Mesenchymal stem cell (in vitro differentiated cells and primary cell): ENCODE measurements at regions not wholly inside any gene's neighbourhood (a gene's known extent, or its start where the extent isn't known, plus 50 kb on each side); places are given as distances from the start of the nearest gene placed in this dataset.
A peak's percentile ranks its signal among the peaks of the same experiment; 100 is the strongest.

Source experiments
- DNase-seq: peaks from one replicate; pipeline ENCODE4 v3.0.0-alpha.2; 2013
- H2AFZ ChIP-seq: one replicate; pipeline ENCODE4 v1.6.1; 2013; ENCODE audit warnings: low read depth, mild to moderate bottlenecking, control low read depth, inconsistent platforms, low read length, moderate library complexity
- H2AK5ac ChIP-seq: 2 replicates; pipeline ENCODE4 v1.6.1; 2013; ENCODE audit warnings: low read length, moderate library complexity, mild to moderate bottlenecking, inconsistent platforms; ENCODE audit not compliant: severe bottlenecking
- H2BK120ac ChIP-seq: one replicate; pipeline ENCODE4 v1.6.1; 2013; ENCODE audit warnings: low read depth, mild to moderate bottlenecking, inconsistent platforms, low read length, moderate library complexity
- H2BK12ac ChIP-seq, 2 experiments: one replicate each; pipeline ENCODE4 v1.6.1; 2013; ENCODE audit warnings: inconsistent platforms in 2 of 2, low read length in 2 of 2, mild to moderate bottlenecking in 2 of 2, moderate library complexity in 2 of 2, control low read depth in 1 of 2
- H2BK15ac ChIP-seq: one replicate; pipeline ENCODE4 v1.6.1; 2013; ENCODE audit warnings: mild to moderate bottlenecking, low read depth, inconsistent platforms; ENCODE audit not compliant: poor library complexity, severe bottlenecking
- H2BK5ac ChIP-seq: 2 replicates; pipeline ENCODE4 v1.6.1; 2013; ENCODE audit warnings: low read depth, mild to moderate bottlenecking, low read length, control low read depth, inconsistent platforms; ENCODE audit not compliant: poor library complexity, severe bottlenecking
- H3K14ac ChIP-seq, 2 experiments: one replicate each; pipeline ENCODE4 v1.6.1; 2013; ENCODE audit warnings: inconsistent platforms in 2 of 2, low read length in 2 of 2, control low read depth in 1 of 2, mild to moderate bottlenecking in 1 of 2, moderate library complexity in 1 of 2
- H3K18ac ChIP-seq, 2 experiments: one replicate each; pipeline ENCODE4 v1.6.1; 2013; ENCODE audit warnings: inconsistent platforms in 2 of 2, low read length in 2 of 2, control low read depth in 1 of 2, low read depth in 1 of 2, mild to moderate bottlenecking in 1 of 2
- H3K23ac ChIP-seq, 2 experiments: one replicate each; pipeline ENCODE4 v1.6.1; 2013; ENCODE audit warnings: inconsistent platforms in 2 of 2, low read length in 2 of 2, mild to moderate bottlenecking in 2 of 2, moderate library complexity in 2 of 2, control low read depth in 1 of 2
- H3K27ac ChIP-seq: 2 replicates; pipeline ENCODE4 v1.5.1; 2013; ENCODE audit warnings: mild to moderate bottlenecking, moderate library complexity, low read length, control low read depth, inconsistent platforms; ENCODE audit not compliant: poor library complexity, severe bottlenecking
- H3K27me3 ChIP-seq, 2 experiments: 2 replicates each; pipeline versions ENCODE4 v1.6.1 to v1.7.0; 2013; ENCODE audit warnings: low read length in 2 of 2, mild to moderate bottlenecking in 2 of 2, moderate library complexity in 2 of 2, control low read depth in 1 of 2, inconsistent platforms in 1 of 2; ENCODE audit not compliant: control insufficient read depth in 1 of 2, insufficient read depth in 1 of 2
- H3K36me3 ChIP-seq, 2 experiments: 2 replicates each; pipeline versions ENCODE4 v1.6.1 to v1.7.0; 2013; ENCODE audit warnings: low read length in 2 of 2, control low read depth in 1 of 2, inconsistent platforms in 1 of 2, low read depth in 1 of 2, mild to moderate bottlenecking in 1 of 2; ENCODE audit not compliant: insufficient read depth in 2 of 2, control insufficient read depth in 1 of 2
- H3K4ac ChIP-seq, 2 experiments: one replicate each; pipeline ENCODE4 v1.6.1; 2013; ENCODE audit warnings: inconsistent platforms in 2 of 2, low read length in 2 of 2, mild to moderate bottlenecking in 2 of 2, moderate library complexity in 2 of 2, control low read depth in 1 of 2, low read depth in 1 of 2
- H3K4me1 ChIP-seq: 2 replicates; pipeline ENCODE4 v1.6.1; 2013; ENCODE audit warnings: low read depth, low read length, control low read depth; ENCODE audit not compliant: control insufficient read depth, insufficient read depth
- H3K4me2 ChIP-seq: 2 replicates; pipeline ENCODE4 v1.6.1; 2013; ENCODE audit warnings: low read length, mild to moderate bottlenecking, inconsistent platforms; ENCODE audit not compliant: poor library complexity, severe bottlenecking
- H3K4me3 ChIP-seq, 2 experiments: 2 replicates each; pipeline versions ENCODE4 v1.5.1 to v1.7.0; 2013; ENCODE audit warnings: low read length in 2 of 2, mild to moderate bottlenecking in 2 of 2, control low read depth in 1 of 2, low read depth in 1 of 2; ENCODE audit not compliant: insufficient read depth in 1 of 2
- H3K79me1 ChIP-seq: replicated peaks from 2 replicates; pipeline ENCODE4 v1.6.1; 2013; ENCODE audit warnings: mild to moderate bottlenecking, control low read depth, low read length, inconsistent platforms; ENCODE audit not compliant: poor library complexity, severe bottlenecking
- H3K9ac ChIP-seq: 2 replicates; pipeline ENCODE4 v1.7.0; 2013; ENCODE audit warnings: mild to moderate bottlenecking, low read length, moderate library complexity
- H3K9me3 ChIP-seq: 2 replicates; pipeline ENCODE4 v1.7.0; 2013; ENCODE audit warnings: mild to moderate bottlenecking, low read length; ENCODE audit not compliant: control insufficient read depth
- H4K8ac ChIP-seq: one replicate; pipeline ENCODE4 v1.6.1; 2013; ENCODE audit warnings: inconsistent platforms, mild to moderate bottlenecking, low read length, moderate library complexity
- H4K91ac ChIP-seq: one replicate; pipeline ENCODE4 v1.6.1; 2013; ENCODE audit warnings: mild to moderate bottlenecking, low read length, inconsistent platforms
- WGBS: methylation state at CpG from one replicate; pipeline ENCODE4 v1.1.7; 2013; ENCODE audit warnings: mixed read lengths; 5-methylcytosine and 5-hydroxymethylcytosine counted together

- H4K91ac ChIP-seq = no peak overlapping the region
- no peak overlapping the region for H3K4me2 ChIP-seq
- DNase-seq = no peak
- peaks cover 11% of the 10 kb centered on the region for H3K9me3 ChIP-seq
- no peak overlapping the region for H2AK5ac ChIP-seq
- no peak overlapping the region for H3K23ac ChIP-seq
- H2BK15ac ChIP-seq = no peak overlapping the region
- H3K4me3 ChIP-seq = no peak overlapping the region
- H3K4ac ChIP-seq = no peak overlapping the region
- H4K8ac ChIP-seq = no peak overlapping the region
- H3K9ac ChIP-seq = no peak overlapping the region
- H3K27me3 ChIP-seq = no peaks in the 10 kb centered on the region
- H2AFZ ChIP-seq = no peak overlapping the region
- H2BK12ac ChIP-seq = no peak overlapping the region
- H3K79me1 ChIP-seq = no peaks in the 10 kb centered on the region
- no peak overlapping the region for H3K14ac ChIP-seq
- no peak overlapping the region for H3K18ac ChIP-seq
- H2BK5ac ChIP-seq = no peak overlapping the region
- H3K36me3 ChIP-seq = no peaks in the 10 kb centered on the region
- no peaks in the 10 kb centered on the region for H3K4me1 ChIP-seq
- H2BK120ac ChIP-seq = no peak overlapping the region
- no peak overlapping the region for H3K27ac ChIP-seq
- 89% methylated on average over 3 of the region's 5 CpGs for WGBS
Observed at GRCh38 chr11:109221190-109221589, 200.8 kb upstream of the C11orf87 start.

GRCh38 chr11:109222761-109223160 lies 199.2 kb upstream of the C11orf87 start:
- no peak overlapping the region for H4K91ac ChIP-seq
- no peak overlapping the region for H3K4me3 ChIP-seq
- no peak overlapping the region for H3K14ac ChIP-seq
- no peak for DNase-seq
- H2AFZ ChIP-seq = no peak overlapping the region
- H3K27me3 ChIP-seq = no peaks in the 10 kb centered on the region
- no peak overlapping the region for H2BK12ac ChIP-seq
- no peak overlapping the region for H2BK5ac ChIP-seq
- no peaks in the 10 kb centered on the region for H3K4me1 ChIP-seq
- no peak overlapping the region for H2AK5ac ChIP-seq
- H3K18ac ChIP-seq = no peak overlapping the region
- H3K23ac ChIP-seq = no peak overlapping the region
- no peaks in the 10 kb centered on the region for H3K79me1 ChIP-seq
- no peak overlapping the region for H3K4me2 ChIP-seq
- H2BK120ac ChIP-seq = no peak overlapping the region
- no peak overlapping the region for H3K9ac ChIP-seq
- WGBS = 86% methylated on average over 1 of the region's 2 CpGs
- no peak overlapping the region for H2BK15ac ChIP-seq
- no peaks in the 10 kb centered on the region for H3K36me3 ChIP-seq
- no peak overlapping the region for H3K27ac ChIP-seq
- H4K8ac ChIP-seq = no peak overlapping the region
- no peak overlapping the region for H3K4ac ChIP-seq
- peaks cover 8% of the 10 kb centered on the region for H3K9me3 ChIP-seq

- no peak overlapping the region for H3K9ac ChIP-seq
- no peak for DNase-seq
- peaks cover 8% of the 10 kb centered on the region for H3K9me3 ChIP-seq
- no peaks in the 10 kb centered on the region for H3K27me3 ChIP-seq
- H3K18ac ChIP-seq = no peak overlapping the region
- H2BK120ac ChIP-seq = no peak overlapping the region
- no peaks in the 10 kb centered on the region for H3K4me1 ChIP-seq
- H3K23ac ChIP-seq = no peak overlapping the region
- no peak overlapping the region for H2BK12ac ChIP-seq
- no peak overlapping the region for H3K4me3 ChIP-seq
- H2AFZ ChIP-seq = no peak overlapping the region
- H3K14ac ChIP-seq = no peak overlapping the region
- H4K91ac ChIP-seq = no peak overlapping the region
- no peak overlapping the region for H3K4me2 ChIP-seq
- no peak overlapping the region for H3K27ac ChIP-seq
- no peaks in the 10 kb centered on the region for H3K36me3 ChIP-seq
- no peak overlapping the region for H2AK5ac ChIP-seq
- no peak overlapping the region for H4K8ac ChIP-seq
- H3K79me1 ChIP-seq = no peaks in the 10 kb centered on the region
- no peak overlapping the region for H3K4ac ChIP-seq
- no peak overlapping the region for H2BK15ac ChIP-seq
- no peak overlapping the region for H2BK5ac ChIP-seq
Observed at GRCh38 chr11:109223451-109223850, 198.5 kb upstream of the C11orf87 start.

- Histone ChIP-seq H3K14ac (no peak overlapping the region), H3K27ac (no peak overlapping the region), H3K9me3 (peaks cover 6% of the 10 kb centered on the region), H2BK12ac (no peak overlapping the region), H2BK5ac (no peak overlapping the region), H3K4me3 (no peak overlapping the region), H3K27me3 (no peaks in the 10 kb centered on the region), H2AK5ac (no peak overlapping the region), H3K36me3 (no peaks in the 10 kb centered on the region), H3K23ac (no peak overlapping the region), H2BK15ac (no peak overlapping the region), H2BK120ac (no peak overlapping the region), H3K4ac (no peak overlapping the region), H2AFZ (no peak overlapping the region), H3K79me1 (no peaks in the 10 kb centered on the region), H3K4me2 (no peak overlapping the region), H3K4me1 (no peaks in the 10 kb centered on the region), H4K91ac (no peak overlapping the region), H3K18ac (no peak overlapping the region), H4K8ac (no peak overlapping the region), H3K9ac (no peak overlapping the region)
- no CpG with 5 or more reads among the region's 2 CpGs for WGBS
- DNase-seq = peak; percentile 29
Observed at GRCh38 chr11:109229682-109230081, 192.3 kb upstream of the C11orf87 start.
